SK-N-SH treated with all-trans-retinoic acid at 6 μM for 48 hours (cell line): ENCODE measurements at regions not wholly inside any gene's neighbourhood (a gene's known extent, or its start where the extent isn't known, plus 50 kb on each side); places are given as distances from the start of the nearest gene placed in this dataset.

Source experiments
- ATAC-seq: fragments of 200-7000 bp; cut with Tn5 transposase; 3 replicates; pipeline ENCODE4 v1.9.1; 2020; ENCODE audit warnings: mild to moderate bottlenecking, moderate library complexity
- ARNTL ChIP-seq: fragments of 450-650 bp; formaldehyde crosslinking; IDR thresholded peaks from 2 replicates; pipeline ENCODE4 v1.5.0; 2020; ENCODE audit warnings: low read depth, mild to moderate bottlenecking, moderate library complexity, borderline replicate concordance
- BACH2 ChIP-seq: fragments of 250-450 bp; sonication (Bioruptor Pico); IDR thresholded peaks from 2 replicates; pipeline ENCODE4 v1.9.0; 2021; ENCODE audit warnings: mild to moderate bottlenecking, borderline replicate concordance
- CSRNP3 ChIP-seq: fragments of 250-450 bp; sonication (Bioruptor Pico); IDR thresholded peaks from 2 replicates; pipeline ENCODE4 v1.5.1; 2021; ENCODE audit warnings: mild to moderate bottlenecking, moderate library complexity
- ESRRG ChIP-seq: fragments of 250-450 bp; sonication (Bioruptor Pico); IDR thresholded peaks from 2 replicates; pipeline ENCODE4 v1.6.1; 2021; ENCODE audit warnings: mild to moderate bottlenecking
- GLIS3 ChIP-seq: fragments of 250-450 bp; sonication (Bioruptor Pico); IDR thresholded peaks from 2 replicates; pipeline ENCODE4 v1.5.0; 2020; ENCODE audit warnings: mild to moderate bottlenecking, moderate library complexity
- ISL1 ChIP-seq: fragments of 250-450 bp; sonication (Bioruptor Pico); IDR thresholded peaks from 2 replicates; pipeline ENCODE4 v2.1.2; 2022; ENCODE audit warnings: mild to moderate bottlenecking, moderate library complexity
- OSR1 ChIP-seq: fragments of 250-450 bp; sonication (Bioruptor Pico); IDR thresholded peaks from 2 replicates; pipeline ENCODE4 v1.8.0; 2022; ENCODE audit warnings: moderate library complexity, mild to moderate bottlenecking, inconsistent platforms
- PATZ1 ChIP-seq: fragments of 250-450 bp; sonication (Bioruptor Pico); IDR thresholded peaks from 2 replicates; pipeline ENCODE4 v1.8.0; 2020; ENCODE audit warnings: mild to moderate bottlenecking, moderate library complexity, borderline replicate concordance
- POU6F1 ChIP-seq: fragments of 250-450 bp; sonication (Bioruptor Pico); IDR thresholded peaks from 2 replicates; pipeline ENCODE4 v1.8.0; 2021; ENCODE audit warnings: low read depth, mild to moderate bottlenecking, moderate library complexity, borderline replicate concordance
- PPARA ChIP-seq: fragments of 250-450 bp; sonication (Bioruptor Pico); IDR thresholded peaks from 2 replicates; pipeline ENCODE4 v1.5.0; 2020; ENCODE audit warnings: mild to moderate bottlenecking, borderline replicate concordance
- RARB ChIP-seq: fragments of 250-450 bp; sonication (Bioruptor Pico); IDR thresholded peaks from 2 replicates; pipeline ENCODE4 v1.8.0; 2021; ENCODE audit warnings: mild to moderate bottlenecking, moderate library complexity
- SNAI2 ChIP-seq: fragments of 250-450 bp; sonication (Bioruptor Pico); IDR thresholded peaks from 2 replicates; pipeline ENCODE4 v1.5.0; 2020; ENCODE audit warnings: mild to moderate bottlenecking, moderate library complexity
- TCF4 ChIP-seq: fragments of 250-450 bp; sonication (Bioruptor Pico); IDR thresholded peaks from 2 replicates; pipeline ENCODE4 v1.8.0; 2021; ENCODE audit warnings: mild to moderate bottlenecking, moderate library complexity, borderline replicate concordance
- TOX ChIP-seq: fragments of 250-450 bp; sonication (Bioruptor Pico); IDR thresholded peaks from 2 replicates; pipeline ENCODE4 v1.8.0; 2021; ENCODE audit warnings: mild to moderate bottlenecking, moderate library complexity, borderline replicate concordance
- TSHZ2 ChIP-seq: fragments of 250-450 bp; sonication (Bioruptor Pico); IDR thresholded peaks from 2 replicates; pipeline ENCODE4 v1.5.0; 2020; ENCODE audit warnings: mild to moderate bottlenecking, moderate library complexity
- ZC3H10 ChIP-seq: fragments of 250-450 bp; sonication (Bioruptor Pico); IDR thresholded peaks from 2 replicates; pipeline ENCODE4 v1.5.1; 2021; ENCODE audit warnings: mild to moderate bottlenecking, moderate library complexity
- ZFP3 ChIP-seq: fragments of 250-450 bp; sonication (Bioruptor Pico); IDR thresholded peaks from 2 replicates; pipeline ENCODE4 v1.5.0; 2020; ENCODE audit warnings: mild to moderate bottlenecking, moderate library complexity
- ZFP30 ChIP-seq: fragments of 450-650 bp; formaldehyde crosslinking; IDR thresholded peaks from 2 replicates; pipeline ENCODE4 v1.5.0; 2022; ENCODE audit warnings: mild to moderate bottlenecking, moderate library complexity
- ZNF565 ChIP-seq: fragments of 450-650 bp; formaldehyde crosslinking; conservative IDR thresholded peaks from 2 replicates; pipeline ENCODE4 v1.5.0; 2020; ENCODE audit warnings: low read depth, mild to moderate bottlenecking, moderate library complexity
- ZNF70 ChIP-seq: fragments of 450-650 bp; formaldehyde crosslinking; IDR thresholded peaks from 2 replicates; pipeline ENCODE4 v1.5.0; 2020; ENCODE audit warnings: mild to moderate bottlenecking, moderate library complexity
- ZNF8 ChIP-seq: fragments of 450-650 bp; formaldehyde crosslinking; IDR thresholded peaks from 2 replicates; pipeline ENCODE4 v1.5.0; 2020; ENCODE audit warnings: mild to moderate bottlenecking, moderate library complexity
- TF ChIP-seq, protein P1 (sequence below): fragments of 250-450 bp; sonication (Bioruptor Pico); IDR thresholded peaks from 2 replicates; pipeline ENCODE4 v1.5.1; 2020; ENCODE audit warnings: low read depth, mild to moderate bottlenecking, moderate library complexity

- ATAC-seq = no peak
- TF ChIP-seq TOX (CRISPR knock-in tag) (no peak), TSHZ2 (CRISPR knock-in tag) (no peak)
- TF ChIP-seq, all 23 proteins: peak for 0
Measured at GRCh38 chr3:145357453-145357852, 803.5 kb downstream of the PLOD2 start.

DNA sequence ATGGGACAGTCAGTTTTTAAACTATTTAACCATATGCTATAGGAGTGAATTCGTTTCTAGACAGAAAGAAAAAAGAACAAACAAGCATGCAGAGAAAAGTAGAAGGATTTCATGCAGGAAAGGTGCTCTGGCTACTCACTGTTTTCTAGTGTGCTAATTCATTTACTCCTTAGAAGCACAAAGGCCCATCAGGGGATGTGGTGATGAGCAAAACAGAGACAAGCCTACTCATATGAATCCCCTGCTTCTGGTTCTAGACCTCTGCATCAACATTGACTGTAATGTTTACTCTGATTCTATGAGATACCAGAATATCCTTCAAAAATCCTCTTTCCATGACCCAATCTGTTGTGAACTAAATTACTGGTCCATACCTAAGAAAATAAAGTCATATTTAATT lies 801.9 kb downstream of the PLOD2 start:
- ATAC-seq = no peak
- no peak for TF ChIP-seq ZFP3 (CRISPR knock-in tag)
- no peak for TF ChIP-seq ZNF8 (CRISPR knock-in tag)
- TF ChIP-seq POU6F1 (CRISPR knock-in tag) = no peak
- no peak for TF ChIP-seq ZNF70 (CRISPR knock-in tag)
- TF ChIP-seq BACH2 = no peak
- no peak for TF ChIP-seq ESRRG (CRISPR knock-in tag)
- TF ChIP-seq ZNF565 (CRISPR knock-in tag) = no peak
- TF ChIP-seq TCF4 (CRISPR knock-in tag) = no peak
- TF ChIP-seq OSR1 = no peak
- no peak for TF ChIP-seq SNAI2 (CRISPR knock-in tag)
- TF ChIP-seq TOX (CRISPR knock-in tag) = no peak
- TF ChIP-seq CSRNP3 (CRISPR knock-in tag) = no peak
- no peak for TF ChIP-seq GLIS3 (CRISPR knock-in tag)
- no peak for TF ChIP-seq ZFP30 (CRISPR knock-in tag)
- TF ChIP-seq PATZ1 (CRISPR knock-in tag) = no peak
- no peak for TF ChIP-seq ZC3H10 (CRISPR knock-in tag)

DNA sequence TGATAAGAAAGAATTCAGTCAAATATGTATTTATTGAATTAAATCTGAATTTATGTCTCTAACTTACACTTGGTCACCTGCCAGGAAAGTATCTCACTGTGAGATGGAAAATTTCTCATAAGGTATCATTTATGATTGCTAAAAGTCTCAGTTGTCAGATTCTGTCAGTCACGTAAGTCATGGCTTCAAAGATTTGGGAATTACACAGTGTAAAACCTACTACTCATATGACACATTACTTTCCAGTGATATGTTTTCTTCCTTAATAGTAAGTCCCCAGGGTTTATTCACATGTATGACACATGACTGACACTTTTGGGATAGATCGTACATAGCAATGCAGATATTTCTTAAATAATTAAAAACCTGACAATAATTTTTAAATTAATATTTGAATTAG lies 792.2 kb downstream of the PLOD2 start:
- TF ChIP-seq ZNF565 (CRISPR knock-in tag) (no peak), TCF4 (CRISPR knock-in tag) (no peak), BACH2 (no peak), ZFP30 (CRISPR knock-in tag) (no peak), SNAI2 (CRISPR knock-in tag) (no peak), ZFP3 (CRISPR knock-in tag) (no peak), ESRRG (CRISPR knock-in tag) (no peak), OSR1 (no peak), ARNTL (CRISPR knock-in tag) (no peak), PPARA (CRISPR knock-in tag) (no peak), RARB (CRISPR knock-in tag) (no peak), CSRNP3 (CRISPR knock-in tag) (no peak), PATZ1 (CRISPR knock-in tag) (no peak), POU6F1 (CRISPR knock-in tag) (no peak), ISL1 (CRISPR knock-in tag) (no peak), ZC3H10 (CRISPR knock-in tag) (no peak), TOX (CRISPR knock-in tag) (no peak), ZNF70 (CRISPR knock-in tag) (no peak)
- TF ChIP-seq, protein P1, sequence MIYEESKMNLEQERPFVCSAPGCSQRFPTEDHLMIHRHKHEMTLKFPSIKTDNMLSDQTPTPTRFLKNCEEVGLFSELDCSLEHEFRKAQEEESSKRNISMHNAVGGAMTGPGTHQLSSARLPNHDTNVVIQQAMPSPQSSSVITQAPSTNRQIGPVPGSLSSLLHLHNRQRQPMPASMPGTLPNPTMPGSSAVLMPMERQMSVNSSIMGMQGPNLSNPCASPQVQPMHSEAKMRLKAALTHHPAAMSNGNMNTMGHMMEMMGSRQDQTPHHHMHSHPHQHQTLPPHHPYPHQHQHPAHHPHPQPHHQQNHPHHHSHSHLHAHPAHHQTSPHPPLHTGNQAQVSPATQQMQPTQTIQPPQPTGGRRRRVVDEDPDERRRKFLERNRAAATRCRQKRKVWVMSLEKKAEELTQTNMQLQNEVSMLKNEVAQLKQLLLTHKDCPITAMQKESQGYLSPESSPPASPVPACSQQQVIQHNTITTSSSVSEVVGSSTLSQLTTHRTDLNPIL (CRISPR knock-in tag) = no peak
- no peak for ATAC-seq
